ENCODE measurements at regions not wholly inside any gene's neighbourhood (a gene's known extent, or its start where the extent isn't known, plus 50 kb on each side); places are given as distances from the start of the nearest gene placed in this dataset.

DNA sequence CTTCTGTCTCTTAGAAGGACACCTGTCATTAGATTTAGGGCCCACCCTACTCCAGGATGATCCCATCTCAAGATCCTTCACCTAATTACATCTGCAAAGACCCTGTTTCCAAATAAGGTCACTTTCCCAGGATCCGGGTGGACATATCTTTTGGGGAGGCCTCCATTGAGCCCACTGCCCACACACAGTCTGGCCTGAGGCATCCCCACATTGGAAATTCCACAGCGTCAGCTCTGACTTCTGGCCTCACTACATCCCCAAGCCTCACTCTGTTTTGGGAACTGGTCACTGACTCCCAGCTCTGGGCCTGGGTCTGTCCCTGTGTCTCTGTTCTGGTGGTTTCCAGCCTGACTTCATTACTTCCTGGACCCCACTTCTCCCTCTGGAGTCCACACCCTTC is 285.5 kb downstream of the CRLF2 start:
- Histone ChIP-seq H3K4me3 (ENCODE audit: low read length) (no peak overlapping the region), H3K36me3 (ENCODE audit: control insufficient read depth, insufficient read depth, low read length) (no peaks in the 10 kb centered on the region), H3K27ac (ENCODE audit: low read length) (no peak overlapping the region), H3K9me3 (replicated peaks; ENCODE audit: control insufficient read depth, low read depth, low read length) (no peaks in the 10 kb centered on the region), H3K27me3 (ENCODE audit: control insufficient read depth, insufficient read depth, low read length) (no peaks in the 10 kb centered on the region), H3K4me1 (ENCODE audit: control insufficient read depth, insufficient read depth, low read length) (no peaks in the 10 kb centered on the region)
- DNase-seq = no peak
- WGBS (ENCODE audit: insufficient coverage) = 95% methylated on average over 2 of the region's 2 CpGs

DNA sequence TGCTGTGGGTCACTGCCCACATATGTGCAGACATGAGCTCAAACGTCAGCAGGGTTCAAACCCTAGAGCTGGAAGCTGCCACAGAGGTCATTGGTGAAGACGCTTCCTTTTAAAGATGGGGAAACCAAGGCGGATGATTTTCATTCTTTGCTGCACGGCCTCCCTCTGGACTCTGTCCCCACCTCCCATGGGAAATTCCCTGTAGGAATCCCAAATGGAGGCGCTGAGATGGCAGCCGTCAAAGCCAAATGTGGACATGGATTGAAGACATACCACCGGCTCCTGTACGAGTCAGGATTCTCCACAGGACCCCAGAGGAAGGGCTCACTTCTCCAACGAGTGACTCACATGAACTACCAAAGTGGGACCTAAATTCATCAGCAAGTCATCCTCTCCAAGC is 286.4 kb downstream of the CRLF2 start:
- no peaks in the 10 kb centered on the region for H3K36me3 ChIP-seq (ENCODE audit: control insufficient read depth, insufficient read depth, low read length)

DNA sequence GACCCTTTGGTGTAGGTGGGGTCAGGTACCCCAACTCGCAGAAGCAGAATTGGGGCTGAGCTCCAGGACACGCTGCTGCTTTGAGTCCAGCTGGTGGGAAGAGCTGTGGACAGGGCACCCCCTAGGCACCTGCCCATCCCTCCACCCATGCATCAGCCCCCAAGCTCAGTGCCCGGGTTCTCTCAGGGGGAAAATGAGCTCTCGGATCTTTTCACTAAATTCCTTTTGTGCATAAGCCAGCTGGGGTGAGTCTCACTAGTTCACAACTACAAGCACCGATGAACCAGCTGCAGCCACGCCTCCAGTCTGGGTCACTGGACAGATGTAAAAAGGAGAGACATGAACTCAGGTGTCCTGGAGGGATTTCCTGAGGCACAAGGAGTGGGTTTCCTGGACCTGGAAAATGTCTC is 286.8 kb downstream of the CRLF2 start:
- no peaks in the 10 kb centered on the region for H3K9me3 ChIP-seq (replicated peaks; ENCODE audit: control insufficient read depth, low read depth, low read length)
- no peaks in the 10 kb centered on the region for H3K27me3 ChIP-seq (ENCODE audit: control insufficient read depth, insufficient read depth, low read length)
- 72% methylated on average over 4 of the region's 6 CpGs for WGBS (ENCODE audit: insufficient coverage)

More for the DNA sequence above, 286.4 kb downstream of the CRLF2 start:
- H3K27ac ChIP-seq (ENCODE audit: low read length) = no peak overlapping the region
- 86% methylated on average over 4 of the region's 9 CpGs for WGBS (ENCODE audit: insufficient coverage)
- DNase-seq = no peak
- H3K4me3 ChIP-seq (ENCODE audit: low read length) = no peak overlapping the region
- no peaks in the 10 kb centered on the region for H3K4me1 ChIP-seq (ENCODE audit: control insufficient read depth, insufficient read depth, low read length)
- H3K27me3 ChIP-seq (ENCODE audit: control insufficient read depth, insufficient read depth, low read length) = no peaks in the 10 kb centered on the region
- no peaks in the 10 kb centered on the region for H3K9me3 ChIP-seq (replicated peaks; ENCODE audit: control insufficient read depth, low read depth, low read length)

DNA sequence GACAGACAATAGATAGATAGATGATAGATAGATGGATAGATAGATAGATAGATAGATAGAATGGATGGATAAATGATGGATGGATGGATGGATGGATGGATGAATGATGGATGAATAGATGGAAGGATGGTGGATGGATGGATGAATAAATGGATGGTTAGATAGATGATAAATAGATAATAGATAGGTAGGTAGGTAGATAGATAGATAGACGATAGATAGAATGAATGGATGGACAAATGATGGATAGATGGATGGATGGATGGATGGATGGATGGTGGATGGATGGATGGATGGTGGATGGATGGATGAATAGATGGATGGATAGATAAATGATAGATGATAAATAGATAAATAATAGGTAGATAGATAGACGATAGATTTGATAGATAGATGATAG is 287.4 kb downstream of the CRLF2 start:
- Histone ChIP-seq H3K36me3 (ENCODE audit: control insufficient read depth, insufficient read depth, low read length) (no peaks in the 10 kb centered on the region), H3K4me3 (ENCODE audit: low read length) (no peak overlapping the region), H3K9me3 (replicated peaks; ENCODE audit: control insufficient read depth, low read depth, low read length) (no peaks in the 10 kb centered on the region), H3K27ac (ENCODE audit: low read length) (no peak overlapping the region), H3K4me1 (ENCODE audit: control insufficient read depth, insufficient read depth, low read length) (no peaks in the 10 kb centered on the region), H3K27me3 (ENCODE audit: control insufficient read depth, insufficient read depth, low read length) (no peaks in the 10 kb centered on the region)
- WGBS (ENCODE audit: insufficient coverage) = 94% methylated on average over 2 of the region's 2 CpGs
- DNase-seq = no peak

More for the DNA sequence above, 286.8 kb downstream of the CRLF2 start:
- DNase-seq = no peak
- H3K4me1 ChIP-seq (ENCODE audit: control insufficient read depth, insufficient read depth, low read length) = no peaks in the 10 kb centered on the region
- H3K27ac ChIP-seq (ENCODE audit: low read length) = no peak overlapping the region
- no peak overlapping the region for H3K4me3 ChIP-seq (ENCODE audit: low read length)
- no peaks in the 10 kb centered on the region for H3K36me3 ChIP-seq (ENCODE audit: control insufficient read depth, insufficient read depth, low read length)

DNA sequence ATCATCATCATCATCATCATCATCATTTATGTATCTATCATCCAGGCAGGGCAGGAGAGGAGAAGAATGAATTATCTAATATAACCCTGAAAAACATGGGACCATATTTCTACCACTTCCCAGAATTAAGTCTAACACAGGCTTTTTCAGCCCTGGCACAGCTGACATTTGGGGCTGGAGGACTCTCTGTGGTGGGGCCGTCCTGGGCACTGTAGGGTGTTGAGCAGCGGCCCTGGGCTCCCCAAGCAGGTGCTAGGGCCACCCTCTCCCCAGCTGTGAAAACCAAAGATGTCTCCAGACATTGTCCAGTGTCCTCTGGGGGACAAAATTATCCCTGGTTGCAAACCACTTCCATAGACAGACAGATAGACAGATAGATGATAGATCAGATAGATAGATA is 288.4 kb downstream of the CRLF2 start:
- WGBS (ENCODE audit: insufficient coverage) = 100% methylated on average over 1 of the region's 2 CpGs
- Histone ChIP-seq H3K4me1 (ENCODE audit: control insufficient read depth, insufficient read depth, low read length) (peaks cover 3% of the 10 kb centered on the region), H3K9me3 (replicated peaks; ENCODE audit: control insufficient read depth, low read depth, low read length) (no peaks in the 10 kb centered on the region)

DNA sequence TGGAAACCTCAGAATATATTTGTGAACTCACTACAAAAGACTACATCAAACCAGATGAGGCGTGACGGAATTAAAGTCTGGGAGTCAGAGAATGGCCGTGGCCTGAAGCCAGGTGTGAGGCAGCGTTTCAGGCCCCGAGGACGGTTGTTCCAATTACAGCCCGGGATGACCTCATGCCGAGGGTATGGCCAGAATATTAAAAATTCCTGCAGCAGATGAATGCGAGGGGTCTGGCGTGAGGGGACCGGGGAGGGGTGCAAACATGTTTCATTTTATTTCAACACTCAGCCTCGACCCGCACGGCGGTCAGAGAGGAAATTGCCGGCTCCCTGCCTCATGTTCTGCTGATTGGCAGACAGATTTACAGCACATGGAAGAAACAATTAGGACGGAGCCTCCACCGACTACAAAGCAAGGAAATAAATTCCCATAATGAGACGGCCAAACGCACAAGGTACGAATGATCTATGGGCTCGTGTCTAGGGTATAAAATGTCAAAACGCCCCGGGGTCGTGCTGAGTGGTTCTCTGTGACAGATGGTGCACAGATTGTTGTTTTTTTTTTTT is 289.7 kb downstream of the SHOX start:
- H3K4me3 ChIP-seq (ENCODE audit: low read length) = peak overlapping the region; percentile 28
- DNase-seq = peak; percentile 95
- H3K27me3 ChIP-seq (ENCODE audit: control insufficient read depth, insufficient read depth, low read length) = no peaks in the 10 kb centered on the region
- H3K4me1 ChIP-seq (ENCODE audit: control insufficient read depth, insufficient read depth, low read length) = peaks cover 3% of the 10 kb centered on the region
- no peaks in the 10 kb centered on the region for H3K9me3 ChIP-seq (replicated peaks; ENCODE audit: control insufficient read depth, low read depth, low read length)
- H3K27ac ChIP-seq (ENCODE audit: low read length) = peak overlapping the region; percentile 62
- H3K36me3 ChIP-seq (ENCODE audit: control insufficient read depth, insufficient read depth, low read length) = no peaks in the 10 kb centered on the region
- WGBS (ENCODE audit: insufficient coverage) = 4% methylated on average over 6 of the region's 25 CpGs

More for the DNA sequence above, 288.4 kb downstream of the CRLF2 start:
- H3K36me3 ChIP-seq (ENCODE audit: control insufficient read depth, insufficient read depth, low read length) = no peaks in the 10 kb centered on the region
- no peak overlapping the region for H3K27ac ChIP-seq (ENCODE audit: low read length)
- H3K4me3 ChIP-seq (ENCODE audit: low read length) = no peak overlapping the region
- no peaks in the 10 kb centered on the region for H3K27me3 ChIP-seq (ENCODE audit: control insufficient read depth, insufficient read depth, low read length)
- DNase-seq = no peak

DNA sequence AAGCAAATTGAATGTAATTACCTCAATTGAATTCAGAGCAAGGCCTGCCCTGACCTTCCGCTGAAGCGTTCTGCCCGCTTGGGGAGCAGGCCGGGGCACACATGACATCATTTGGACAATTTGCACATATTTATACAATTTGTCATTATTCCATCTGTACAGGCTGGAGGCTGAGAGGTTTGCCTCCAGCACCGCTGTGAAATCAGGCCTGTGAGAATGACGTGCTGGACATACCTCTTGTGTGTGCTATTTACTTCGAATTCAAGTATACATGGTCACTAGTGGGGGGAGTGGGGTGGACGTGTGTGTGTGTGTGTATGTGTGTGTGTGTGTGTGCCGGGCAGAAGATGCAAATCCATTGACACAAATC is 285.6 kb downstream of the SHOX start:
- WGBS (ENCODE audit: insufficient coverage) = 46% methylated on average over 6 of the region's 9 CpGs
- Histone ChIP-seq H3K27me3 (ENCODE audit: control insufficient read depth, insufficient read depth, low read length) (no peaks in the 10 kb centered on the region), H3K36me3 (ENCODE audit: control insufficient read depth, insufficient read depth, low read length) (no peaks in the 10 kb centered on the region), H3K27ac (ENCODE audit: low read length) (no peak overlapping the region), H3K4me3 (ENCODE audit: low read length) (no peak overlapping the region), H3K9me3 (replicated peaks; ENCODE audit: control insufficient read depth, low read depth, low read length) (no peaks in the 10 kb centered on the region), H3K4me1 (ENCODE audit: control insufficient read depth, insufficient read depth, low read length) (peaks cover 3% of the 10 kb centered on the region)
- peak; percentile 16 for DNase-seq

DNA sequence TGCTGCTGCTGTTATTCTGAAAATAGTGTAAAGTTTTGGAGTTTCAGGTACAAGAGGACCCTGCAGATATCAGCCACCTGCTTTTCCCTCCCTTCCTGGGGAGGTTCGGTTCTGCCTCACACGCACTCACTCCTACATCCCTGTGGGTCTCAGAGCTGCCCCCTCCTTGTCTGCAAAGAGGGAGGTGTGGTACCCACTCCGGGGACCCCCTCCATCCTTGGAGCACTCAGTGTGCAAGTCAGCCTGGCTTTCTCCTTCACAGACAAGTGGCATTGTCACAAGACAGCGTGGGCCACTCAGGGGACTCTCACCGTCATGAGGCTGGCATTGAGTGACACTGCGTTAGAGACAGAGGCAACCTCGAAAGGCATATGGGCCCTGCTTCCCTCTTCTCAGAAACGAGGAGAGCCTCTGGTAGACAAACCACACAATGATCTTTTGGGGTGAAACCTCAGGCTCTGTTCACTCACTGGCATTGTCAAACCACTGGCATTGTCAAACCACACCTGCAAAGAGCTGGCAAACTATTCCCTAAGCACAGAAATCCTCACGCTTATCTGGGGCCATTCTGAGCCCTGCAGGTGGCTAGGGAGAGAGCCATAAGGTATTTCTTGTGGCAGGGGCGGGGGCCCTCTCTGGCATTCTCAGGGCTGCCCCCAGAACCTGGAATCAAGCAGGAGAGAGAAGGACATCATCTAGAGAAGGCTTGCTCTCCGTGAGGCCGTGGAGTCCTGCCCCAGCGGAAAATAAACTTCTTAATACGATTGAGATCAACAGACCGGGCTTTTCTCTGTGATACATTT is 285.0 kb downstream of the SHOX start:
- no peak overlapping the region for H3K4me3 ChIP-seq (ENCODE audit: low read length)
- H3K36me3 ChIP-seq (ENCODE audit: control insufficient read depth, insufficient read depth, low read length) = no peaks in the 10 kb centered on the region
- no peak overlapping the region for H3K27ac ChIP-seq (ENCODE audit: low read length)
- no peaks in the 10 kb centered on the region for H3K27me3 ChIP-seq (ENCODE audit: control insufficient read depth, insufficient read depth, low read length)
- 68% methylated on average over 7 of the region's 15 CpGs for WGBS (ENCODE audit: insufficient coverage)
- H3K9me3 ChIP-seq (replicated peaks; ENCODE audit: control insufficient read depth, low read depth, low read length) = no peaks in the 10 kb centered on the region
- no peak for DNase-seq
- H3K4me1 ChIP-seq (ENCODE audit: control insufficient read depth, insufficient read depth, low read length) = peaks cover 3% of the 10 kb centered on the region

DNA sequence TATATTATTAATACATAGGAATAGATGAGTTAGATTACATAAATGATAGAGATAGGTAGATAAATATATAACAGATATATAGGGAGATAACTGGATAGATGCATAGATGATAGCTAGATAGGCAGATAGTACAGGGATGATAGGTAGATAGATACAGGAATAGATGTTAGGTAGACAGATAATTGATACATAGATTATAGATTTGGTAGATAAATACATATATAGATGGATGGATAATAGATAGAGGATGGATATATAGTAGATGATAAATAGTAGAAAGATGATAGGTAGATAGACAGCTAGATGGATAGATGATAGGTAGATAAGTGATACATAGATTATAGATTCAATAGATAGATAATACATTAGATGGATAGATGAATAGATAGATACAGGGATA is 283.6 kb downstream of the SHOX start:
- no peaks in the 10 kb centered on the region for H3K27me3 ChIP-seq (ENCODE audit: control insufficient read depth, insufficient read depth, low read length)
- H3K4me1 ChIP-seq (ENCODE audit: control insufficient read depth, insufficient read depth, low read length) = no peaks in the 10 kb centered on the region
- no peaks in the 10 kb centered on the region for H3K9me3 ChIP-seq (replicated peaks; ENCODE audit: control insufficient read depth, low read depth, low read length)
- H3K4me3 ChIP-seq (ENCODE audit: low read length) = no peak overlapping the region
- no peak overlapping the region for H3K27ac ChIP-seq (ENCODE audit: low read length)
- DNase-seq = no peak
- H3K36me3 ChIP-seq (ENCODE audit: control insufficient read depth, insufficient read depth, low read length) = no peaks in the 10 kb centered on the region

DNA sequence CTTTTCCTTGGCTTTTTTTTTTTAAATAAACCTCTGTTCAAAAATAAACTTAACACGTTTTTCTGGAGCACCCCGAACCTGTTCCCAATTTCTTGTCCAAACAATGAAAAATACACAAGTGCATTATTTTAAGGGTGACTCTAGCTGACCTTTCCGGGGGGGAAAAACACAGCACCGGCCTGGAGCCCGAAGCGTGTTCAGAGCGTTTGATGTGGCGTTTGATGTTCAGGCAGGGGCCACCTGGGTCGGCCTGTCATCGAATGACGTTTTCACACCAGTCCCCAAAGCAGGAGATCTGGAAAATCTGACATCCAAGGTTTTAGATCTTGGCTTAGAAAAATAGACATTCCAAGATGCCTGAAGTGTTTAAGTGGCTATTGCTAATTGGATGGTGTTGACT is 282.1 kb downstream of the SHOX start:
- H3K27ac ChIP-seq (ENCODE audit: low read length) = no peak overlapping the region
- H3K4me3 ChIP-seq (ENCODE audit: low read length) = no peak overlapping the region
- DNase-seq = no peak
- WGBS (ENCODE audit: insufficient coverage) = 17% methylated on average over 9 of the region's 11 CpGs
- H3K27me3 ChIP-seq (ENCODE audit: control insufficient read depth, insufficient read depth, low read length) = no peaks in the 10 kb centered on the region
- no peaks in the 10 kb centered on the region for H3K9me3 ChIP-seq (replicated peaks; ENCODE audit: control insufficient read depth, low read depth, low read length)
- no peaks in the 10 kb centered on the region for H3K4me1 ChIP-seq (ENCODE audit: control insufficient read depth, insufficient read depth, low read length)
- H3K36me3 ChIP-seq (ENCODE audit: control insufficient read depth, insufficient read depth, low read length) = no peaks in the 10 kb centered on the region

Data from muscle of leg (tissue), 3 donors.